HG02852 (cell line): ENCODE measurements at regions not wholly inside any gene's neighbourhood (a gene's known extent, or its start where the extent isn't known, plus 50 kb on each side); places are given as distances from the start of the nearest gene placed in this dataset.

Experiments used
- ATAC-seq: cut with Tn5 transposase; IDR thresholded peaks from one replicate; pipeline ENCODE4 v1.9.1; 2021; ENCODE audit warnings: mild to moderate bottlenecking, moderate library complexity; ENCODE audit not compliant: unreplicated experiment

DNA sequence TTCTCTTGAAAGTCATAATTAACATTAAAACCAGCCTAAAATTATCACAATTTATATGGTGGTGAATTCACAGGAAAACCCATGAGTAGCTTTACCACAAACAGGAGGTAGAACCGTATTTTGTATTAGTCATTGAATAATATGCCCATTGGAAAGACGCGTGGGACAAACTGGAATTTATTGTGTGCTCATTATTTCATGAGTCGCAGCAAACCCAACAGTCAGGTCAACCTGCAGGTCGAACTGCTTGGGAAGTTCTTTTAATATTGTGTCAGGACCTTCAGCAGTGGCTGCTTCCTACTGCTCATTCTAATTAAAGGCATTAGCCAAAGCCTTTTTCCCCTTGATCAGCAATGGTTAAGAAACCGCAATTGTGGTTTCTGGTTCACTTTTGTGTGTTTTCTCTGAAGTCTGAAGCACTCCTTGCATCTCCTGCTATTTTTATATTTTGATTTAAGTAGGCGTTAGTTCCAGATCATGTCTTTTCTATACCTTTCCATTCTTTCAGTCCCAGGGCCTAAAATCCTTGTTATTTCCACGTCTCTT is 100.1 kb downstream of the RAB11FIP2 start:
- ATAC-seq, result no peak

DNA sequence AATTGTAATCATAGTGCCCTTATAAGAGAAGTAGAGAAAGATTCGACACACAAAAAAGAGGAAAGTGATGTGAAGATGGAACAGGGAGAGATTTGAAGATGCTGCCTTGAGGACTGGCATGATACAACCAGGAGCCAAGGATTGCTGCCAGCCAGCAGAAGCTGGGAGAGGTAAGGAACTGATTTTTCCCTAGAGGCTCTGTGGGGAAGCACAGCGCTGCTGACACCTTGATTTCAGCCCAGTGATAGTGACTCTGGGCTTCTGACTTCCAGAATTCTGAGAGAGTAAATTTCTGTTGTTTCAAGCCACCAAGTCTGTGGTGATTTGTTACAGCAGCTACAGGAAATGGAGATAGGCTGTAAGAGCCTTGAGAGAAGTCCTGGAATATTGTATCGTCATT is 98.2 kb downstream of the RAB11FIP2 start:
- ATAC-seq, result no peak

GRCh38 chr10:117950408-117950807 is 96.3 kb downstream of the RAB11FIP2 start:
- no peak for ATAC-seq
